ENCODE measurements at regions not wholly inside any gene's neighbourhood (a gene's known extent, or its start where the extent isn't known, plus 50 kb on each side); places are given as distances from the start of the nearest gene placed in this dataset.
A peak's percentile ranks its signal among the peaks of the same experiment; 100 is the strongest.

- peaks cover 2% of the 10 kb centered on the region for H3K36me3 ChIP-seq (ENCODE audit: insufficient read depth, low read length)
- H3K27me3 ChIP-seq (ENCODE audit: insufficient read depth, low read length) = no peaks in the 10 kb centered on the region
- no peak overlapping the region for H3K27ac ChIP-seq (ENCODE audit: low read depth, low read length)
- peaks cover 66% of the 10 kb centered on the region for H3K79me2 ChIP-seq (ENCODE audit: insufficient read depth, low read length)
- Mint-ChIP-seq H3K27ac (ENCODE audit: unreplicated experiment) (peak overlapping the region; percentile 66), H3K4me3 (ENCODE audit: unreplicated experiment) (no peak overlapping the region), H3K4me1 (ENCODE audit: low read depth, unreplicated experiment) (peaks cover 28% of the 10 kb centered on the region), H3K36me3 (ENCODE audit: low read depth, unreplicated experiment) (peaks cover 3% of the 10 kb centered on the region), H3K9me3 (ENCODE audit: unreplicated experiment) (no peaks in the 10 kb centered on the region), H3K27me3 (ENCODE audit: low read depth, unreplicated experiment) (no peaks in the 10 kb centered on the region)
- H3K4me2 ChIP-seq (ENCODE audit: low read length) = peak overlapping the region; percentile 27
- no peak overlapping the region for H3K9ac ChIP-seq (ENCODE audit: low read length)
- H3K4me1 ChIP-seq (ENCODE audit: insufficient read depth, low read length) = peaks cover 15% of the 10 kb centered on the region
- FAIRE-seq = no peak
- H4K20me1 ChIP-seq (ENCODE audit: insufficient read depth, low read length) = no peaks in the 10 kb centered on the region
- no peaks in the 10 kb centered on the region for H3K9me3 ChIP-seq (ENCODE audit: insufficient read depth, low read depth, low read length)
- no peak overlapping the region for H2AFZ ChIP-seq (ENCODE audit: low read depth, low read length)
- no peak for DNase-seq (ENCODE audit: low read depth)
- no peak overlapping the region for H3K4me3 ChIP-seq (ENCODE audit: insufficient read depth, low read depth, low read length)
- TF ChIP-seq EZH2 (IDR thresholded peaks at IDR 0.05; ENCODE audit: insufficient read depth, low read length) (no peak), CTCF (IDR thresholded peaks at IDR 0.05; ENCODE audit: insufficient read depth, low read depth, low read length) (no peak)
These were observed 337.4 kb upstream of the RGS6 start for GRCh38 chr14:71594821-71595220.

DNA sequence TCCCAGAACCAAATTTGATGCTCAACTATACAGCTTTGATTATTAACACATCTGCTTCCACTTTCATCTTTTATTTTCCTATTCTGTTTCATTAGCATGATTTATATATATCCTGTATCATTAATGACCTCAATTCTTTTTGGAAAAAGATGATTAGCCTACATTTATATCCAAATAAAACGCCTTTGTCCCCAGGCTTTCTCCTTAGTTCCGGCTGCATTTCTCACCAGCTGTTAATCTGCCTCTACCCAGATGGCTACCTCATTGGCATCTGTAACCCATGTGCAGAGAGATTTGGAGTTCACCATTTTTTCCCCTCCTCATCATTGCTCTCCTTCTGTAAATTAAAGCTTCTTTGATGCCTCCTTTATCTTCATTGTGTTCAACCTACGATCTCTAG lies 336.8 kb upstream of the RGS6 start:
- no peak for DNase-seq (ENCODE audit: low read depth)
- Histone ChIP-seq H3K4me2 (ENCODE audit: low read length) (no peak overlapping the region), H3K36me3 (ENCODE audit: insufficient read depth, low read length) (peaks cover 2% of the 10 kb centered on the region), H3K9ac (ENCODE audit: low read length) (no peak overlapping the region), H2AFZ (ENCODE audit: low read depth, low read length) (no peak overlapping the region), H3K79me2 (ENCODE audit: insufficient read depth, low read length) (peaks cover 67% of the 10 kb centered on the region), H3K27me3 (ENCODE audit: insufficient read depth, low read length) (no peaks in the 10 kb centered on the region), H4K20me1 (ENCODE audit: insufficient read depth, low read length) (no peaks in the 10 kb centered on the region), H3K4me3 (ENCODE audit: insufficient read depth, low read depth, low read length) (no peak overlapping the region), H3K27ac (ENCODE audit: low read depth, low read length) (no peak overlapping the region), H3K4me1 (ENCODE audit: insufficient read depth, low read length) (peaks cover 15% of the 10 kb centered on the region), H3K9me3 (ENCODE audit: insufficient read depth, low read depth, low read length) (no peaks in the 10 kb centered on the region)
- Mint-ChIP-seq H3K36me3 (ENCODE audit: low read depth, unreplicated experiment) (peaks cover 6% of the 10 kb centered on the region), H3K4me3 (ENCODE audit: unreplicated experiment) (no peak overlapping the region), H3K9me3 (ENCODE audit: unreplicated experiment) (no peaks in the 10 kb centered on the region), H3K27ac (ENCODE audit: unreplicated experiment) (no peak overlapping the region), H3K4me1 (ENCODE audit: low read depth, unreplicated experiment) (peaks cover 28% of the 10 kb centered on the region), H3K27me3 (ENCODE audit: low read depth, unreplicated experiment) (no peaks in the 10 kb centered on the region)
- FAIRE-seq = no peak
- TF ChIP-seq EZH2 (IDR thresholded peaks at IDR 0.05; ENCODE audit: insufficient read depth, low read length) (no peak), CTCF (IDR thresholded peaks at IDR 0.05; ENCODE audit: insufficient read depth, low read depth, low read length) (no peak)

DNA sequence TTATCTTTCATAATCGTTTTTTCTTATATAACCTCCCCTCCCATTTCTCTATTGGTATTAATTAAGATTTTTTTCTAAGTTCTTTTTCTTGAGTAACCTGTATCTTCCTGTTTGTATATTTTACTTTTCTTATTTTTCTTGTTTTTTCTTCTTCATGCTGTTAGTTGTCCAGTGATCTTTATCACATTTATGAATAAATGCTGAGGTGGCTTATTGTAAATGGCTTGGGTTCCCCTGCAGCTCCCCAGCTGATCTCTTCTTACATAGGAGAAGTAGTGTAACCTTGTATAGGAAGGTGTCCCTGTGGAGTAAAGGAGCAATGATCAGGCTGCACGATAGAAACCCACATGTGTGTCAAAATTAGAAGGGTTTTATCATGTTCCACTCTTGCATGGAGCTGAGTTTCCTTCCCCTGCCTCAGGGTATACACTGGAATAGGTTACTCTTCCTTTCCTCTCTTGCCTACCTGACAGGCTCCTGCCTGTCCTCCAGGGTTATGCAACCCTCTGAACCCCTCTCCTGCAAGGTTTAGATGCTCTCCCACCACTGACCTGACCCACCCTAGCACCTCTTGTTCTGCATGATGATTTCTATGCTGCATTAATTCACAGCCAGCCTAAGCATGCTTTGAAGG lies 334.8 kb upstream of the RGS6 start:
- peaks cover 79% of the 10 kb centered on the region for H3K79me2 ChIP-seq (ENCODE audit: insufficient read depth, low read length)
- no peak overlapping the region for H3K4me2 ChIP-seq (ENCODE audit: low read length)
- Mint-ChIP-seq H3K9me3 (ENCODE audit: unreplicated experiment) (peaks cover 9% of the 10 kb centered on the region), H3K4me3 (ENCODE audit: unreplicated experiment) (no peak overlapping the region), H3K4me1 (ENCODE audit: low read depth, unreplicated experiment) (peaks cover 22% of the 10 kb centered on the region), H3K27ac (ENCODE audit: unreplicated experiment) (no peak overlapping the region), H3K27me3 (ENCODE audit: low read depth, unreplicated experiment) (no peaks in the 10 kb centered on the region), H3K36me3 (ENCODE audit: low read depth, unreplicated experiment) (peaks cover 11% of the 10 kb centered on the region)
- peaks cover 5% of the 10 kb centered on the region for H4K20me1 ChIP-seq (ENCODE audit: insufficient read depth, low read length)
- no peaks in the 10 kb centered on the region for H3K9me3 ChIP-seq (ENCODE audit: insufficient read depth, low read depth, low read length)
- peaks cover 5% of the 10 kb centered on the region for H3K4me1 ChIP-seq (ENCODE audit: insufficient read depth, low read length)
- DNase-seq (ENCODE audit: low read depth) (no peak), FAIRE-seq (no peak)
- no peak overlapping the region for H2AFZ ChIP-seq (ENCODE audit: low read depth, low read length)
- H3K4me3 ChIP-seq (ENCODE audit: insufficient read depth, low read depth, low read length) = no peak overlapping the region
- no peak overlapping the region for H3K27ac ChIP-seq (ENCODE audit: low read depth, low read length)
- H3K27me3 ChIP-seq (ENCODE audit: insufficient read depth, low read length) = no peaks in the 10 kb centered on the region
- TF ChIP-seq CTCF (IDR thresholded peaks at IDR 0.05; ENCODE audit: insufficient read depth, low read depth, low read length) = no peak
- no peak for TF ChIP-seq EZH2 (IDR thresholded peaks at IDR 0.05; ENCODE audit: insufficient read depth, low read length)
- H3K9ac ChIP-seq (ENCODE audit: low read length) = no peak overlapping the region
- peaks cover 2% of the 10 kb centered on the region for H3K36me3 ChIP-seq (ENCODE audit: insufficient read depth, low read length)
